ENCODE measurements at regions not wholly inside any gene's neighbourhood (a gene's known extent, or its start where the extent isn't known, plus 50 kb on each side); places are given as distances from the start of the nearest gene placed in this dataset.
"Not testable (repeated sequence)": the region's sequence is repeated elsewhere in the genome, so short reads cannot be mapped to it uniquely, and the experiment has no call there.

DNA sequence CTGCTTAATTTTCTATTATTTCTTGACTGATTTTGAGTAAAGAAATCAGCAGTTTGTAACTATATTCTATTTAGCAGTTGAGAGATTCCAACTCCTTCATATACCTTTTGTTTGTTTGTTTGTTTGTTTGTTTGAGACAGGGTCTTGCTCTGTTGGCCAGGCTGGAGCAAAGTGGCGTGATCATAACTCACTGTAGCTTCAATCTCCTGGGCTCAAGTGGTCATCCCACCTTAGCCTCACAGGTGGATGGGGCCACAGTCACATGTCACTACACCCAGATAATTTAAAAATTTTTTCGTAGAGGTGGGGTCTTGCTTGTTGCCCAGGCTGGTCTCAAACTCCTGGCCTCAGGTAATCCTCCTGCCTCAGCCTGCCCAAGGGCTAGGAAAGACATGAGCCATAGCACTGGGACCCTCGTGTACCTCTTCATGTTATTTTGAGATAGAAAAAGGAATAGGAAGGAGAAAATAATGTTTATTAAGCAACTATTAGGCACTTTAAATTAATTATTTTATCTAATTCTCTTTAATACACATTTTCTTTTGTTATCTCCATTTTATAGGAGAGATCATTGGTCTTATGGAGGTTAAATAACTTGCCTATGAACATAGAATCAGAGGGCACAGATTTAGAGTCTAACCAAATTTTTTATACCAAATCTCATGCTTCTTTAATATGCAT, 133.0 kb downstream of the ZNF608 start:
- ATAC-seq (ENCODE audit: low read depth) (no peak), DNase-seq (no peak)
- Histone ChIP-seq H3K27me3 (replicated peaks in 1 of 4; ENCODE audit: control extremely low read depth in 1 of 4, control insufficient read depth in 3 of 4, insufficient read depth in 4 of 4, low read length in 3 of 4) (no peaks in the 10 kb centered on the region), H2AFZ (ENCODE audit: insufficient read depth, low read depth, low read length, poor library complexity, severe bottlenecking) (no peak overlapping the region), H3K4me2 (replicated peaks; ENCODE audit: low read depth, low read length, poor library complexity, severe bottlenecking) (no peak overlapping the region), H3K79me2 (ENCODE audit: control insufficient read depth, insufficient read depth, low read length) (no peaks in the 10 kb centered on the region), H3K27ac (ENCODE audit: low read length in 2 of 2) (no peak overlapping the region), H3K9ac (ENCODE audit: low read length) (no peak overlapping the region), H3K36me3 (replicated peaks in 1 of 2; ENCODE audit: control extremely low read depth in 1 of 2, control insufficient read depth in 1 of 2, extremely low read depth in 1 of 2, insufficient read depth in 2 of 2, low read length in 1 of 2) (no peaks in the 10 kb centered on the region), H3K4me3 (ENCODE audit: control extremely low read depth in 1 of 5, extremely low read depth in 1 of 5, insufficient read depth in 1 of 5, low read depth in 2 of 5, low read length in 4 of 5) (no peak overlapping the region), H4K20me1 (ENCODE audit: control insufficient read depth, insufficient read depth, low read length, poor library complexity, severe bottlenecking) (no peaks in the 10 kb centered on the region), H3K4me1 (ENCODE audit: control insufficient read depth in 2 of 2, insufficient read depth in 2 of 2, low read length in 2 of 2) (no peaks in the 10 kb centered on the region), H3K9me3 (ENCODE audit: control extremely low read depth in 1 of 3, control insufficient read depth in 2 of 3, insufficient read depth in 1 of 3, low read length in 2 of 3) (no peaks in the 10 kb centered on the region)
- TF ChIP-seq CTCF (IDR thresholded peaks at IDR 0.05) (no peak), EZH2 (IDR thresholded peaks at IDR 0.05; ENCODE audit: borderline replicate concordance, insufficient read depth, low read depth, low read length, poor library complexity, severe bottlenecking) (no peak)
- no CpG with 5 or more reads among the region's 3 CpGs for WGBS (ENCODE audit: insufficient coverage)
- H3K4me1 Mint-ChIP-seq = peaks cover 6% of the 10 kb centered on the region
- CTCF ChIA-PET = no interaction called here
- POLR2A ChIA-PET = no interaction called here
- intact Hi-C loops (cut with micrococcal nuclease) = no loop called here
- no peak overlapping the region for H3K27ac Mint-ChIP-seq
- no peak overlapping the region for H3K4me3 Mint-ChIP-seq
- H3K9me3 Mint-ChIP-seq (ENCODE audit: insufficient read depth) = peaks cover 3% of the 10 kb centered on the region
- H3K27me3 Mint-ChIP-seq = no peaks in the 10 kb centered on the region

DNA sequence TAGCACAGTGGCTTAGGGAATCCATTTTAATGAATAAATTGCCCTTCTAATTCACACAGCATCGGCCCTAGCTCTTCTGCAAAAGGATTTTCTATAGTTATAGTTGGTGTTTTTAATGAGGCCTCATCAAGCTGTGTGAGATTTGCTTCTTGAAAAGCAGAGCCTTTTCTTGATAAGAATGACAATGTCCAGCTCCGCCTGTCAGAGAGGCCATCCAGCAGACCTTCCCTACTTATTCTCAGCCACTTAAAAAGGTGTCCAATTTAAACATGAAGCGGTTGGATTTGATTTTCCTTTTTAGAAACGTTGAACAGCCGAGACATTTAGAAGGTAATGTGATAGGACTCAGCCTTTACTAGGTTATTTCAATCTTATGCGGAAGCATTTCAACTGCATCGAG, 134.4 kb downstream of the ZNF608 start:
- intact Hi-C loops (cut with micrococcal nuclease) = no loop called here
- Histone ChIP-seq H3K4me1 (ENCODE audit: control insufficient read depth in 2 of 2, insufficient read depth in 2 of 2, low read length in 2 of 2) (no peaks in the 10 kb centered on the region), H3K27ac (ENCODE audit: low read length in 2 of 2) (no peak overlapping the region), H4K20me1 (ENCODE audit: control insufficient read depth, insufficient read depth, low read length, poor library complexity, severe bottlenecking) (no peaks in the 10 kb centered on the region), H2AFZ (ENCODE audit: insufficient read depth, low read depth, low read length, poor library complexity, severe bottlenecking) (no peak overlapping the region), H3K9me3 (ENCODE audit: control extremely low read depth in 1 of 3, control insufficient read depth in 2 of 3, insufficient read depth in 1 of 3, low read length in 2 of 3) (no peaks in the 10 kb centered on the region), H3K9ac (ENCODE audit: low read length) (no peak overlapping the region), H3K27me3 (replicated peaks in 1 of 4; ENCODE audit: control extremely low read depth in 1 of 4, control insufficient read depth in 3 of 4, insufficient read depth in 4 of 4, low read length in 3 of 4) (no peaks in the 10 kb centered on the region), H3K36me3 (replicated peaks in 1 of 2; ENCODE audit: control extremely low read depth in 1 of 2, control insufficient read depth in 1 of 2, extremely low read depth in 1 of 2, insufficient read depth in 2 of 2, low read length in 1 of 2) (no peaks in the 10 kb centered on the region), H3K79me2 (ENCODE audit: control insufficient read depth, insufficient read depth, low read length) (no peaks in the 10 kb centered on the region), H3K4me2 (replicated peaks; ENCODE audit: low read depth, low read length, poor library complexity, severe bottlenecking) (no peak overlapping the region), H3K4me3 (ENCODE audit: control extremely low read depth in 1 of 5, extremely low read depth in 1 of 5, insufficient read depth in 1 of 5, low read depth in 2 of 5, low read length in 4 of 5) (no peak overlapping the region)
- ATAC-seq (ENCODE audit: low read depth) = no peak
- WGBS (ENCODE audit: insufficient coverage) = 20% methylated on average over 1 of the region's 7 CpGs
- DNase-seq = no peak
- ChIA-PET CTCF (no interaction called here), POLR2A (no interaction called here)
- Mint-ChIP-seq H3K4me3 (no peak overlapping the region), H3K4me1 (peaks cover 6% of the 10 kb centered on the region), H3K9me3 (ENCODE audit: insufficient read depth) (peaks cover 3% of the 10 kb centered on the region), H3K27ac (no peak overlapping the region), H3K27me3 (no peaks in the 10 kb centered on the region)
- TF ChIP-seq EZH2 (IDR thresholded peaks at IDR 0.05; ENCODE audit: borderline replicate concordance, insufficient read depth, low read depth, low read length, poor library complexity, severe bottlenecking) (no peak), CTCF (IDR thresholded peaks at IDR 0.05) (no peak)

GRCh38 chr5:124611262-124611661, 135.2 kb downstream of the ZNF608 start:
- H2AFZ ChIP-seq (ENCODE audit: insufficient read depth, low read depth, low read length, poor library complexity, severe bottlenecking); DNase-seq; H3K4me1 ChIP-seq (ENCODE audit: control insufficient read depth in 2 of 2, insufficient read depth in 2 of 2, low read length in 2 of 2); H3K4me3 ChIP-seq (ENCODE audit: control extremely low read depth in 1 of 5, extremely low read depth in 1 of 5, insufficient read depth in 1 of 5, low read depth in 2 of 5, low read length in 4 of 5); H3K9me3 ChIP-seq (ENCODE audit: control extremely low read depth in 1 of 3, control insufficient read depth in 2 of 3, insufficient read depth in 1 of 3, low read length in 2 of 3); H3K9ac ChIP-seq (ENCODE audit: low read length); H3K4me2 ChIP-seq (replicated peaks; ENCODE audit: low read depth, low read length, poor library complexity, severe bottlenecking); H3K27me3 ChIP-seq (replicated peaks in 1 of 4; ENCODE audit: control extremely low read depth in 1 of 4, control insufficient read depth in 3 of 4, insufficient read depth in 4 of 4, low read length in 3 of 4); CTCF ChIA-PET; H3K27ac ChIP-seq (ENCODE audit: low read length in 2 of 2); H3K27me3 Mint-ChIP-seq; H4K20me1 ChIP-seq (ENCODE audit: control insufficient read depth, insufficient read depth, low read length, poor library complexity, severe bottlenecking); H3K4me3 Mint-ChIP-seq; H3K79me2 ChIP-seq (ENCODE audit: control insufficient read depth, insufficient read depth, low read length); H3K9me3 Mint-ChIP-seq (ENCODE audit: insufficient read depth); H3K27ac Mint-ChIP-seq; ATAC-seq (ENCODE audit: low read depth); POLR2A ChIA-PET; intact Hi-C loops (cut with micrococcal nuclease); H3K4me1 Mint-ChIP-seq; H3K36me3 ChIP-seq (replicated peaks in 1 of 2; ENCODE audit: control extremely low read depth in 1 of 2, control insufficient read depth in 1 of 2, extremely low read depth in 1 of 2, insufficient read depth in 2 of 2, low read length in 1 of 2): not testable (repeated sequence)
- WGBS (ENCODE audit: insufficient coverage) = no CpG with 5 or more reads among the region's 1 CpG
